ENCODE measurements at regions not wholly inside any gene's neighbourhood (a gene's known extent, or its start where the extent isn't known, plus 50 kb on each side); places are given as distances from the start of the nearest gene placed in this dataset.

DNA sequence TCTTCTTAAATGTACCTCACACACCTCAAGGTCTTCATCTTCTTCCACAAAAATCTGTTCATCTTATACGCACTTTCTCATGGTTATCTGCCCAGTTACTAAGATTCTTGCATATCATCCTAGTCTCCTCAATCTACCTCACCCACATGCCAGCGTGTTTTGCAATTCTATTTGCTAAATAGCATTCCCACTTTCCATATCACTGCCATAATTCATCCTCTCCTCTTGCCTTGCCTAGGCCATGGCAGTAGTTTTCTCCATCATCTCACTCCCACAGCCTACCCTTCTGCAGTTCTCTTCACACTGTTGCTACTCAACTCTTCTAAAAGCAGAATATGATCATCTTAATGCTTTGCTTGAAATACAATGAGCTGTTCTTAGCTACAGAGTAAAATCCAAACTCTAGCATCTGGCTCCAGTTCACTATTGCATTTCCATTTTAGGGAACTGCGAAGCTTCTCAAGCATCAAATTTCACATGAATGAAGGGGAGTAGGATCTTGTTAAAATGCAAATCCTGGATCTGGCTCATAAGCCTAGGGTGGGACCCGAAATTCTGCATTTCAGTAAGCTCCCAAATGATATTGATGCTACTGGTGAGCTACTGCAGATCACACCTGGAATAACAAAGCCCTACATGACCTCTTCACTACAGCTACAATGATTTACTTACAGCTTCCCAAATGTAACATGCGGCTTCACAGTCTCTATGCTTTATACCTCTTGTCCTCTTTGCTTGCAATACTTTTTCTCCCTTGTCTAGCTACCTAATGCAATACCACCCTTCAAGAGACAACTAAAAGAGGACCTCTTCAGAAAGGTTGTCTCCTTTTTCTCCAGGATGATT lies 293.9 kb downstream of the SATB2 start:
- Histone ChIP-seq H4K20me1 (ENCODE audit: control insufficient read depth, extremely low read depth, insufficient read depth, low read length) (no peaks in the 10 kb centered on the region), H3K9ac (ENCODE audit: control insufficient read depth, extremely low read depth, insufficient read depth, low read length) (no peak overlapping the region), H3K36me3 (ENCODE audit: control insufficient read depth in 2 of 2, extremely low read depth in 1 of 2, insufficient read depth in 2 of 2, low read length in 2 of 2) (no peaks in the 10 kb centered on the region), H3K4me3 (ENCODE audit: control insufficient read depth in 2 of 3, extremely low read depth in 1 of 3, insufficient read depth in 2 of 3, low read depth in 1 of 3, low read length in 3 of 3) (no peak overlapping the region), H2AFZ (ENCODE audit: control insufficient read depth, low read length) (no peak overlapping the region), H3K4me1 (ENCODE audit: control insufficient read depth, extremely low read depth, insufficient read depth, low read length) (no peaks in the 10 kb centered on the region), H3K9me3 (ENCODE audit: control insufficient read depth, low read depth, low read length) (no peaks in the 10 kb centered on the region), H3K9me1 (ENCODE audit: control insufficient read depth, extremely low read depth, insufficient read depth, low read length) (no peaks in the 10 kb centered on the region), H3K27me3 (ENCODE audit: control insufficient read depth, extremely low read depth, insufficient read depth, low read length) (no peaks in the 10 kb centered on the region), H3K27ac (ENCODE audit: control insufficient read depth, insufficient read depth, low read length) (no peak overlapping the region), H3K79me2 (ENCODE audit: control insufficient read depth, insufficient read depth, low read length) (no peaks in the 10 kb centered on the region), H3K4me2 (ENCODE audit: control insufficient read depth, extremely low read depth, insufficient read depth, low read depth, low read length) (no peak overlapping the region)
- DNase-seq (ENCODE audit: low read depth, low spot score) (no peak), FAIRE-seq (no peak)
- dilution Hi-C loops (cut with MboI; ENCODE audit: extremely low pct_ligation_motif_present, low sequenced_read_pairs), result no loop called here
- TF ChIP-seq EZH2 (IDR thresholded peaks at IDR 0.05; ENCODE audit: low read length), result no peak
- TF ChIP-seq, protein P1, sequence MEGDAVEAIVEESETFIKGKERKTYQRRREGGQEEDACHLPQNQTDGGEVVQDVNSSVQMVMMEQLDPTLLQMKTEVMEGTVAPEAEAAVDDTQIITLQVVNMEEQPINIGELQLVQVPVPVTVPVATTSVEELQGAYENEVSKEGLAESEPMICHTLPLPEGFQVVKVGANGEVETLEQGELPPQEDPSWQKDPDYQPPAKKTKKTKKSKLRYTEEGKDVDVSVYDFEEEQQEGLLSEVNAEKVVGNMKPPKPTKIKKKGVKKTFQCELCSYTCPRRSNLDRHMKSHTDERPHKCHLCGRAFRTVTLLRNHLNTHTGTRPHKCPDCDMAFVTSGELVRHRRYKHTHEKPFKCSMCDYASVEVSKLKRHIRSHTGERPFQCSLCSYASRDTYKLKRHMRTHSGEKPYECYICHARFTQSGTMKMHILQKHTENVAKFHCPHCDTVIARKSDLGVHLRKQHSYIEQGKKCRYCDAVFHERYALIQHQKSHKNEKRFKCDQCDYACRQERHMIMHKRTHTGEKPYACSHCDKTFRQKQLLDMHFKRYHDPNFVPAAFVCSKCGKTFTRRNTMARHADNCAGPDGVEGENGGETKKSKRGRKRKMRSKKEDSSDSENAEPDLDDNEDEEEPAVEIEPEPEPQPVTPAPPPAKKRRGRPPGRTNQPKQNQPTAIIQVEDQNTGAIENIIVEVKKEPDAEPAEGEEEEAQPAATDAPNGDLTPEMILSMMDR (optimal IDR thresholded peaks at IDR 0.05 in 1 of 3, IDR thresholded peaks at IDR 0.05 in 1 of 3, conservative IDR thresholded peaks at IDR 0.05 in 1 of 3; ENCODE audit: extremely low read depth in 1 of 3, insufficient read depth in 2 of 3, low read length in 3 of 3), result no peak

DNA sequence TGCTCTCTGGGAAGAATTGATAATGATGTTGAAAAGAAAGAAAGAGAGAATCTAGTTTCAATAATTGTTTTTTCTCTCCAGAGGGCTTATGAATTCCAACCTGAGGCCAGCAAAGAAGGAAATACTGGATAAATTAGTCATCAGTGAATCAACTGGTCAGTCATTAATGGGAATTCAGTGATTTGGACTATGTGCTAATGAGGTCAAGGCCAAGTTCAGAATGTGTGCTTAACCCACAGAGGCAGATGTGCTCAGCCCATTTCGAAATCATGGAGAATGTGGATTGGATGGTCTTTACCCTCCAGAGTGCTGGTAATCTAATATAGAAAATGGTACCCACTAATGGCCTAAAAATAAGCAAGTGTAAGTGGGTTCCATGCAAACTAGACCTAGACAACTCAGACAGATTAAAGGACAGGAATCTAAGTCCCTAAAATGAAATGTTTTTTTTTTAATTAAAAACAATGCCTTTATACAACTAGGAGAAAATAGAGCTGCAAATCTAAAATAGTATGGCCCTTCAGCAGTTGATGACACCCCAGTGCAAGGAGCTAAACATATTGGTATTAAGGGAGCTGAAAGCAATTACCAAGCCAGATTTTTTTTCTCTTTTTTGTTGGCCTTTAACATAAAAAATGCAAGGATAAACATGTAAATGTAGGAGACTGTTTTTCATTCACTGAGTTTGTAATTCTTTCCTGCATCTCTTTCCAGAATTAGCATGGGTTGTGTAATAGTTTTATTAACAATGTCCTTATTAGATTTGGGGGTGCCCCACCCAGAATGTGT lies 296.9 kb downstream of the SATB2 start:
- H3K4me2 ChIP-seq (ENCODE audit: control insufficient read depth, extremely low read depth, insufficient read depth, low read depth, low read length), result no peak overlapping the region
- no peak overlapping the region for H2AFZ ChIP-seq (ENCODE audit: control insufficient read depth, low read length)
- no peak for DNase-seq (ENCODE audit: low read depth, low spot score)

More for the DNA sequence above, 296.9 kb downstream of the SATB2 start:
- no peaks in the 10 kb centered on the region for H3K36me3 ChIP-seq (ENCODE audit: control insufficient read depth in 2 of 2, extremely low read depth in 1 of 2, insufficient read depth in 2 of 2, low read length in 2 of 2)
- TF ChIP-seq, protein P1 (optimal IDR thresholded peaks at IDR 0.05 in 1 of 3, IDR thresholded peaks at IDR 0.05 in 1 of 3, conservative IDR thresholded peaks at IDR 0.05 in 1 of 3; ENCODE audit: extremely low read depth in 1 of 3, insufficient read depth in 2 of 3, low read length in 3 of 3), result no peak
- no peak for TF ChIP-seq EZH2 (IDR thresholded peaks at IDR 0.05; ENCODE audit: low read length)
- H3K27me3 ChIP-seq (ENCODE audit: control insufficient read depth, extremely low read depth, insufficient read depth, low read length), result no peaks in the 10 kb centered on the region
- no peak for FAIRE-seq
- H3K9ac ChIP-seq (ENCODE audit: control insufficient read depth, extremely low read depth, insufficient read depth, low read length), result no peak overlapping the region
- no peaks in the 10 kb centered on the region for H4K20me1 ChIP-seq (ENCODE audit: control insufficient read depth, extremely low read depth, insufficient read depth, low read length)
- no peaks in the 10 kb centered on the region for H3K9me3 ChIP-seq (ENCODE audit: control insufficient read depth, low read depth, low read length)
- H3K79me2 ChIP-seq (ENCODE audit: control insufficient read depth, insufficient read depth, low read length), result no peaks in the 10 kb centered on the region
- no peaks in the 10 kb centered on the region for H3K9me1 ChIP-seq (ENCODE audit: control insufficient read depth, extremely low read depth, insufficient read depth, low read length)
- dilution Hi-C loops (cut with MboI; ENCODE audit: extremely low pct_ligation_motif_present, low sequenced_read_pairs), result no loop called here
- no peak overlapping the region for H3K4me3 ChIP-seq (ENCODE audit: control insufficient read depth in 2 of 3, extremely low read depth in 1 of 3, insufficient read depth in 2 of 3, low read depth in 1 of 3, low read length in 3 of 3)
- H3K4me1 ChIP-seq (ENCODE audit: control insufficient read depth, extremely low read depth, insufficient read depth, low read length), result no peaks in the 10 kb centered on the region
- H3K27ac ChIP-seq (ENCODE audit: control insufficient read depth, insufficient read depth, low read length), result no peak overlapping the region

Data from keratinocyte (primary cell).